CD4-positive, alpha-beta T cell treated with Interleukin-21 for 1 hour (primary cell): ENCODE measurements at regions not wholly inside any gene's neighbourhood (a gene's known extent, or its start where the extent isn't known, plus 50 kb on each side); places are given as distances from the start of the nearest gene placed in this dataset.

Source experiments
- DNase-seq: peaks from one replicate; pipeline ENCODE4 v3.0.0-alpha.2; 2020

DNA sequence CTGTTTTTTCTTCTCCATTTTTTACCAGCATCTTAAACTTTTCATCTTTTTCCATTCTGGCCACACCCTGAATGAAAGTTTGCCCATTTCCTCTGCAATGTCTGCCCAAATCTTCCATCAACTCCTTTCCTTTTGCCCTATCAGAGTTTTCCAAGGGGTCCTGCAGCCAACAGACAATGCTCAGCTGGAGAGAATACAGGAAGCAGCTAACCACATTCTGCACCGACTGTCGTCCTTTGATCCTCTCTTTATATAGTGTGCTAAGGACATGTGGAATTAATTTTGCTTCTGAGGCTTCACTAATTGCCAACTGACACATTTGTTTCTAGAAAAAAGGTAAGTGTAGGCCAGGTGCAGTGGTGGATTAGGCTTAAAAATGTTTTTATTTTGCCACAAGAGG lies 50.5 kb upstream of the DLX2 start:
- no peak for DNase-seq

DNA sequence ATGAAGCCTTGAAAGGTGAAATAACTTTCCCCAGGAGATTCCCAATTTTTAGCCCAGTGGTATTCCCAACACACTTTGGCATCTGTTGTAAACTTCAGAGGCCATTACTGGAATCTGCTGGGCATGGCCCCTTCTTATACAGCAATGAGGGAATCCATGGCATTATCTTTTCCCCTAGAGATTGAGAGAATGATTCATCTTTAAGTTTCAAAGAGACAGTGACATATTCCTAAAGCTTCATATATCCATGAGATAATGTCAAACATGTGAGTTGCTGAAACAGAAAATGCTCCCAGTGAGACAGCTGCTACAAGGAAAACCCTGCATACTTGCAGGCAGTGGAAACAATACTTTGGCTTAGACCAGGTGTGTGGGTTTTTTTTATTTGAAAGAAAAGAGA lies 51.1 kb upstream of the DLX2 start:
- DNase-seq = no peak

DNA sequence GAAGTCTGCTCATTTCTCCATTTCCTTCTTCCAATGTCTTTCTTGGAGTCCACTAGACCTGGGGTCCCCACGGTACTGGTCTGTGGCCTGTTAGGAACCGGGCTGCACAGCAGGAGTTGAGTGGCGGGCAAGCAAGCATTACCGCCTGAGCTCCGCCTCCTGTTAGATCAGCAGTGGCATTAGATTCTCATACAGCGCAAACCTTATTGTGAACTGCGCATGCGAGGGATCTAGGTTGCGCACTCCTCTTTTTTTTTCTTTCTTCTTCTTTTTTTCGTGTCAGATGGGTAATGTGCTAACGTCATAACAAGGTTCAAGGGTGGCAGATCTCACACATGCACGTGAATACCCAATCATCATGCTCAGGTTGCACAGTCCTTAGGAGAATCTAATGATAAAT lies 53.1 kb upstream of the DLX2 start:
- no peak for DNase-seq

DNA sequence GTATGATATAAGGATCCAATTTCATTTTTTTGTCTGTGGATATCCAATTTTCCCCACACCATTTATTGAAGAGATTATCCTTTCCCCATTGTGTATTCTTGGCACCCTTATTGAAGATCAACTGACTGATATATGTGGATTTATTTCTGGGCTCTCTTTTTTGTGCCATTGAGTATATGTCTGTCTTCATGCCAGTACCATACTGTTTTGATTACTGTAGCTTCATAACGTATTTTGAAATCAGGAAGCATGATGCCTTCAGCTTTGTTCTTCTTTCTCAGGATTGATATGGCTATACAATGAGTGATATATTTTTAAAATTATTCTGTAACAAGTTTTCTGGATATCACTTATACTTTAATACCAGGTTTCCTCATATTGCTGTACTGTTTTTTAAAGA lies 58.1 kb upstream of the DLX2 start:
- DNase-seq = no peak

DNA sequence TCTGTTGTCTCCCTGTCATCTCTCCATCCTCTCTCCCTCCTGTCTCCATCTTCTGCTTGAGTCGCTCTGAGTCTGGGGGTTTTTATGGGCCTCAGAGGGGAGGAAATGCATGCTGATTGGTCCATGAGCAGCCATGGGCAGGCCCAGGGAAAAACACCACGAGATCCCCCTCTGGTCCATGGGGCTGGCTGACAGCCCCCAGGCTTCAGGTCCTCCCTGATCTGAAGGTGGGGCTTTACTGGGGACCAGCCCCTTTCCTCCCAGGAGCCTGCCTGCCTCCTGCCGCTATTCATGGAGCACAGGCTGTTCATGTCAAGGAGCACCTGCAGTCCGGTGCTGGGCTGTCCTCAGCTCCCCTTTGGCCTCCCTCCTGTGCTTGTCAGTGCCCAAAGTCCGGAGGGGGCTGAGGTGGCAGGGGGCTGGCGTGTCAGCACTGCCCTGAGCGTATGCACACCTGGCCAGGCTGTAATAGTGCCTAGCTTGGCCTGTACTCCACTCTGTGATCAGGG lies 59.6 kb upstream of the DLX2 start:
- no peak for DNase-seq

DNA sequence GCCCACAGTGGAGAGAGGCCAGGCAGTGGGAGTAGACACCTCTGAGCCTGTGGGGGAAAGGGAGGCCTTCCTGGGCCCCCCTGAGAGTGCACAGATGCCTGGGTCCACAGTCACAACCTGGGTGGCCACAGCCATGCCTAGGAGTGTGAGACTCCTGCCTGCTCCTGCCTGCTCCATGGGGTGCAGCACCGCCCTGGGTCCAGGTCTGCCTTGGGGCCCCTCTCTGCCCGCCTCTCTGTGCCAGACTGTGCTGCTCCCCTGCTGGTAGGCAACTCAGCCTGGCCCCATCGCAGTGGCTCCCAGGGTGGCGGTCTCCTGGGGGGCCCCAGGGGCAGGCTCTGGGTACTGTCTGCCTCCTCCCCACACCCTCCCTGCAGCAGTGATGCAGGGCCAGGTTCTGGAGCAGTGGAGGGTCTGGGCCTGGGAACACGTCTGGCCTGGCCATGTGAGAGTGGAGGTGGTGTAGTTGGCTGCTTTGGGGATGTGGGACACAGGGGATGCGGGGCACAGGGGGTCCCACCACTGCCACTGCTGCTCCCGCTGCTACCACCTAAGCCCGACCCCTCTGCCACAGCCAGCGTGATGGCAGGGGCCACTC lies 60.1 kb upstream of the DLX2 start:
- DNase-seq = no peak

DNA sequence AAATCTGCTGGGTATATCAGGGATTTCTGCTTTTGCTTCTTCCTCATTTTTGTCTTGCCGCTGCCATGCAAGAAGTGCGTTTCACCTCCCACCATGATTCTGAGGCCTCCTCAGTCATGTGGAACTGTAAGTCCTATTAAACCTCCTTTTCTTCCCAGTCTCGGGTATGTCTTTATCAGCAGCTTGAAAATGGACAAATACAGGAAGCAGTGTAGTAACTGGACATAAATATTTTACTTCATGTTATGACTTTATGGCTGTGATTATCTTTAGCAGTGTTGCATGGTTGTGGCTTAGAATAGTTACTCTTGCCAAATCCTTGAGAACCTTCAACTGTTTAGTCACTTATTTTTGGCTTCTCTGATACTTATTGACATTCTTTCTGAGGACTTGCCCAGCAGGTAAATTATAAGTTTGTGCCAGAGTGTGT lies 66.2 kb upstream of the DLX2 start:
- DNase-seq = no peak

DNA sequence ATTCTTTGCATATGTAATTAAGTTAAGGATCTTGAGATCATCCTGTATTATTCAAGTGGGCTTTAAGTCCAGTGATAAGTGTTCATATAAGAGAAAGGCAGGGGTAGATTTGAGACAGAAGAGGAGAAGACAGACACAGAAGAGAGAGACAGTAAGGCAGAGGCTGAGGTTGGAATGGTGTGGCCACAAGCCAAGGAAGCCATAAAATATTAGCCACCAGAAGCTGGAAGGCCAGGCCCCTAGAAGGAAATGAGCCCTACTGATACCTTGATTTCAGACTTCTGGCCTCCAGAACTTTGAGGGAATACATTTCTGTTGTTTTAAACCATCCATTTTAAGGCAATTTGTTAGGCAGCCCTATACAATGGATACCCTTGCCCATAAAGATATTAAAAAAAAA lies 66.9 kb upstream of the DLX2 start:
- no peak for DNase-seq

DNA sequence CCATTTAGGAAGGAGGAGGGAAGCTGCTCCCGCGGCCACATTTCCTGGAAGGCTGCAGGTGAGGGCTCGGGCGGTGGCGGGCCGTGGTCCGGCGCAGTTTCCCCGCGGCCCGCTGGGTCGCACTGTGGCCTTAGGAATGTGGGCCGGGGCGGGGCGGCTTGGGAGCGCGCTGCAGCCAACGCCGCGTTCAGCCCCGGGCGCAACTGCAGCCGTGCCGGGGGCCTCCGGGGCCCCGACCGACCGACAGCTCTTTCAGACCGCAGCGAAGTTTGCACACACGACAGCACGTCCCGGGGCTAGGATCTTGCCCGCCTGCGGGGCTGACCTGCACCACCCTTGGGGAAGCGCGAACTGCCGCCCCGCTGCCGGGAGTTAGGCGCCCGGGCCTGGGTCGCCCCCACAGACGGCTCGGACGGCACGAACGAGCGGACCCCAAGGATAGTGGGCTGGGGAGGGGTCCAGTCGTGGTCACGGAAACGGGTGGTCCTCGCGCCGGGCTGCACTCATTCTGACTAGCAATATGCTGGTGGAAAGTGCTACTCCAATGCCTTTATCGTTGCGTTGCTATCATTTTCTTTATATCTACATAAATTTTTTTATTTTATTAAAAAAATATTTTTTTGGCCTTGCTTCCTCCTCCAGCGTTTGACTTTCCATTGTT lies 69.9 kb upstream of the DLX2 start:
- DNase-seq = peak; percentile 67

DNA sequence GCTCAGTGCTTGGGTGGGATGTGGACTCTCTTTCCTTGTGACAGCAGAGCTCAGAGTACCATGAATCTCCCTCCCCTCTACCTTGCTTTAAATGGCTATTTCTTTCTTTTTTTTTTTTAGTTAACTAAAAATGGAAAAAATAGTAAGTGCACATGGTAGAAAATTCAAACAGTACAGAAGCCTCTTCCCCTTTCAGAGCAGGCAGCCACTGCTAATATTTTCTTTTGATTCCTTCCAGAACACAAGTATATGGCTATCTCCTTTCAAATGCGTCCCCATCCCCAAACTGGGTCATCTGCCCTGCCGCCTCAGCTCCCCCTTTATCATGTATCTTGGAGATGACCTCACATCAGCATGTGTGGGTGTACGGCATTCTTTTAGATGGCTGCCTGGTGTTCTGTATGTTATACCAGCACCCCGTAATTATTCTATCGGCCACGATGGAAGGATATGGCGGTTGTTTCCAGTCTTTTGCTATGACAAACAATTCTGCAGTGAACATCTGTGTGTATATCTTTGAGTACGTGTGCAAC lies 70.5 kb upstream of the DLX2 start:
- DNase-seq = no peak

DNA sequence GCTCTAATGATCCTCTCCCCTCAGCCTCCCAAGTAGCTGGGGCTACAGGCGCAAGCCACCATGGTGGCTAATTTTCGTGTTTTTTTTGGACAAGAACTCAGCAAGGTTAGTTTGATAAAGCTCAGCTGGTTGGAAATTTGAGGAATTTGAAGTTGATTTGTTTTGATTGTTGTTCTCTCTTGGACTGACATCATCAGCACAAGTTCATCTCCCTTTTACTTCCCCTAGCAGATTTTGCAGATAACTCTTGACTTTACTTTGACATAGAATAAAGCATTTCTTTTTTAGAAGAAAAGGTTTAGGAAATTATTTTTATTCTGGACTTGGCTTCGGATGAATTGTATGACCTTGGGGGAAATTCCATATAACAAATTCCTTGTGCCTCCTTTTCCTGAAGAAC lies 74.9 kb upstream of the DLX2 start:
- DNase-seq = no peak

DNA sequence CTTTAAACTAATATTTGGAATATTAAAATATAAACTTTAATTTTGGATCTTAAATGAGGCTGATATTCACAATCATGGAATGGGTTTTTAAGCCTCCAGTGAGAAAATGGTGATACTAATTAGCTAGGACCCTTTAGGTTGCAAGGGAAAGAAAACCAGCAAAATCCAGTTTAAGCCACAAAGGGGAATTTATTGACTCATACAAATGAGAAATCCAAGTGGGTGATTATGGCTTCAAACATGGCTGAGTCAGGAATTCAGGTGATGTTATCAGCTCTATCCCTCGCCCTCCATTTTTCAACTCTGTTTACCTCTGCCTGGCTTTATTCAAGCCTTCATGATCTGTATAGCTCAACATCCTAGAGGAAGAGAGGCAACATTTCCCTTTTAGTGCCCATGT lies 75.3 kb upstream of the DLX2 start:
- DNase-seq = no peak

DNA sequence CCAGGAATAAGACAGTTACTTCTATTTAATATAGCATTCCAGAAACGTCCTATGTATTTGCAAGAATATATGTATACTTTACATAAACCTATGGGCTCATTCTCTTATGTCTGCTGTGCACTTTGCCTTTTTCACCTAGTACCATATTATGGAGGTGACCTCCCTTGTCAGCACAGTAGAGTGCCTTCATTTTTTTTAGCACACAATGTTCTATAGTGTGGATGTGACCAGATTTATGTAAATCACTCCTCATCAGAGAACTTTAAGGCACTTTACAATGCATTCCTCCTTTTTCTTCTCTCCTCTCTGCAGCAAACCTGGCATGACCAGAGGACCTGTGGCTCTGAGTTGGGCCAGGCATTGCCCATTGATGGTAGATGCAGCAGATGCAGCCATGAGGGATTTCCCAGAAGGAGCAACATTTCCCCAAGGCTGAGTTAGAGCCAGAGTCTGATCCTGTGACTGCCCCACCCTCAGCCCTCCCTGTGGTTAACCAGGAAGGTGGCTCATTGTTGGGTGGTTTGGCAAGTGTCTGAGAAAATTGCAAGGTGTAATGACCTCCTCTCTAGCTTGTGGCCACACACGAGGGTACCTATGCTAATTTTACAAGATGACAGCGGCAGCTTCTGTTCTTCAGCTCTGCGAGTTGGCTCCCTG lies 76.5 kb upstream of the DLX2 start:
- DNase-seq = peak; percentile 6

DNA sequence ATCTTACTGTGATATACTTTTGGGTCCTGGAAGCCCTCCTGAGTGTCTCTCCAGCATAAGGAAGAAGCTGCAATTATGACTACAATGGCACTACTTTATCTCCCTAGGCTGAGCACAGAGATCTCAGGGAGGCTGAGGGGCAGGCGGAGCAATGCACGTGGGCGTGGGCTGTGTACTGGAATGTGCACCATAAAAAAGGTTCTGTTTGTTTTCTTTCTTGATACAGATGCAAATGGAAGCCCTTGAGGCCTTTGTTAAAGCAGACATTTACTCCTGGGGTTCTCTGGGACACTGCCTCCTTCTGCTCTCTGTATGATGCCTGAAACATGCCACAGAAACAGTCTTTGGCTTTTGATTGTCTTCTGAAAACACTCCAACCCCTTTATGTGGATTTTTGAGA lies 79.1 kb upstream of the DLX2 start:
- no peak for DNase-seq

DNA sequence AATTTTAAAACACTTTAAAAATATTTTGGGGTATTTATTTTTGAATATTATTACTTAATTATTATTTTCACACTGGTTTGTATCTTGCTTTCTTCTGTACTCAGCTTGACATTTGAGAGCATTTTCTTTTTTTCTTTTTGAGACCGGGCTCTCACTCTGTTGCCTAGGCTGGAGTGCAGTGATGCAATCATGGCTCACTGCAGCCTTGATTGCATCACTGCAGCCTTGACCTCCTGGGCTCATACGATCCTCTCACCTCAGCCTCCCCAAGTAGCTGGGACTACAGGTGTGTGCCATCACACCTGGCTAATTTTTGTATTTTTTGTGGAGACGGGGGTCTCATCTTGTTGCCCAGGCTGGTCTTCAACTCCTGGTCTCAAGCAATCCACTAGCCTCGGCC lies 79.9 kb upstream of the DLX2 start:
- DNase-seq = no peak

DNA sequence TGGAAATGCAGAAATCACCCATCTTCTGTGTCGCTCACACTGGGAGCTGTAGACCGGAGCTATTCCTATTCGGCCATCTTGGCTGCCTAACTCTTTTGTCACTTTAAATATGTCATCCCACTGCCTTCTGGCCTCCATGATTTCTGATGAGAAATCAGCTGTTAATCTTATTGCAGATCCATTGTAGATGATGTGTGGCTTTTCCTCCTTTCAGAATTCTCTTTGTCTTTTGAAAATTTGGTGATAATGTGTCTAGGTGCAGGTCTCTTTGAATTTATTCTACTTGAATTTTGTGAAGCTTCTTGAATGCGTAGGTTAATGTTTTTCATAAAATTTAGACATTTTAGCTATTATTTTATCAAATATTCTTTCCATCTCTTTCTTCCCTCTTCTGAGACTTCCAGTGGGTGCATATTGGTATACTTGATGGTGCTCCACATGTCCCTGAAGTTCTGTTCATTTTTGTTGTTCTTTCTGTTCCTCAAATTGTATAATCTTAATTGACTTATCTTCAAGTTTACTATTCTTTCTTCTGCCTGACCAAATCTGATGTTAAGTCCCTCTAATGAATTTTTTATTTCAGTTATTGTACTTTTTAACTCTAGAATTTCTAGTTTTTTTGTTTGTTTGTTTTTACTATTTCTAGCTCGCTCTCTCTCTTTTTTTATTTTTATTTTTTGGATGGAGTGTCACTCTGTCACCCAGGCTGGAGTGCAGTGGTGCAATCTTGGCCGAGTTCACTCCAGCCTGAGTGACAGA lies 90.8 kb upstream of the DLX2 start:
- DNase-seq = no peak

DNA sequence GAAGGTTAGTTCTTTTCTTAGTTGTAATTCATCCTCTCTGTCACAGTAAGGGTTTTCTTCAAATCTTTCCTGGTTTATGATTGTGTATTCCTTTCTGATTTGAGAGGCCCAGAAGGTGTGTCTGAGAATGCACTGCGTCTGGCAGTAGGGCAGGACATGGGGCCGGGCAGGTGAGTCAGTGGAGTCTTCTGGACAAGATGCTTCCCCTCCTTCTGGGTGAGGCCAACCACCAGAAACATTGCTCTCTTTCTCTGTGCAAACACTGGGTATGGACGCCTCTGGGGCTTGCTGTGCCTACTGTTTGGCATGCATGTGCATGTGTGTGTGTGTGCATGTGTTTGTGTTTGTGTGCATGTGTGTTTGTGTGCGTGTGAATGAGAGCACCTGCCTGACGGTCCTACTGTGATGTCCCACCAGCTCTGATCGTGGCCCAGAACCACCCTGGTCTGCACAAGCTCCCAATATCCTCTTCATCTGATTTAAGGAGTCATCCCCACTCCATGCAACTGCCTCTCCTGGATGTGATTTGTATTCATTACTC lies 93.2 kb upstream of the DLX2 start:
- no peak for DNase-seq

DNA sequence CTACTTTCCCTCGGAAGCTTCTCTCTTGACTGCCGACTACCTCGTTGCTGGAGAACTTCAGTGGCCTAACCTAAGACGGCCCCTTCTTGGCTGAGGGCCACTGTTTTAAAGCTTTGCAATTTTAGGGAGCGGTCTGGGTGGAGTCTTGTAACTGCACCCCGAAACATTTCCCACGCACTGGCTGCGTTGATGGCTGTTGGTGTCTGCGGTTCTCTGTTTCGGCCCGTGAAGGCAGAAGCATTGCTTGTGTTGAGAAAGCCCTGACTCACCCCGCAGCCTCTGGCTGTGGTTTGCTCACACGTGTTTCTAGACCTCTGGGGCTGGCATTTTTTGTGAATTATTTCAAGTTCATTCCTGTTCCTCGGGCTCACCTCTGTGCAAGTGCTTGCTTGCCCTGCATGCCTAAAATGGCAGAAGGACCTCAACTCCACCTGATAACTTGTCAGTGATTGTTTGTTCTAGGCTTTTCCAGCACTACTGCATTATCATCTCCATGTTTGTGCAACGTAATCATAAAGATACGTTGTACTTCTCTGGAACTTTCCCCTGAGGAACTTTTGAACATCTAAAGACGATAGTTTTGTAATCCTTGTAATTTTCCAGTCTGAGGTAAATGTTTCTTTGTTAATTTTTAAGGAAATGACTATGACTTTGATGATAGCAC lies 94.2 kb upstream of the DLX2 start:
- no peak for DNase-seq

DNA sequence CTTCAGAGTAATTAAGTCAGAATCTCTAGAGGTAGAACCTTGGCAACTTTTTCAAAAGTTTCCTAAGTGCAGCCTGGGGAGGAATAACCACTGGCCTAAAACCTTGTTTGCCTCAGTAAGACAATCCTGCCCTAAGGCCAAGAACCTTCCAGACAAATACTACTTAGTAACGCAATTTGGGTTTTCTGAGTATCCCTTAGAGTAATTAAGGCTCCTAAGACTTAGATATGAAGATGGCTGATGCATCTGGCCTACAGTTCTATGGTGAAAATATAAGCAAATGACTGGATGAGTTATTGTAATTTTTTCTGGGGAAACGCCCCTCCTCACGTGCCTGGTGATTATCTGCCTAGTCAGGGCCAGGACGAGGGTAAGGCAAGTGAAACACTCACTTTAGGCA lies 95.7 kb upstream of the DLX2 start:
- DNase-seq = no peak

DNA sequence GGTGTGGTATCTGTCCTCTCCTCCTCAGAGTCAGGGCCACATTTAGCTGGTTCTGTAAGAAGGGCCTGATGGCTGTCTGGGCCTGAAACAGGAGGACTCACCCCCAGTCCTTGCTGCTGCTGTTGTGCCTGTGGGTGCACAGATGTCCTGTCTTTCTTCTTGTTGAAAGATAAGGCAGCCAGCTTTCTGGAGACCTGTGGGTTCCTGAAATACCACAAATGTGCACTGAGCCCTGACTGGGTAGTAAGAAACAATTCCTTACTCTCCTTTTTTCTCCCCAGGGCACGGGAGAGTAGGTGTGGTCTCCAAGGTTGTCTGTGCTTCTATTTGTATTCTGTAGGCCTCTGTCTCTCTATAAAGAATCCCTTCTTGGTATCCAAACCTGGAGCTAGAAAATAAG lies 96.2 kb upstream of the DLX2 start:
- DNase-seq = no peak

DNA sequence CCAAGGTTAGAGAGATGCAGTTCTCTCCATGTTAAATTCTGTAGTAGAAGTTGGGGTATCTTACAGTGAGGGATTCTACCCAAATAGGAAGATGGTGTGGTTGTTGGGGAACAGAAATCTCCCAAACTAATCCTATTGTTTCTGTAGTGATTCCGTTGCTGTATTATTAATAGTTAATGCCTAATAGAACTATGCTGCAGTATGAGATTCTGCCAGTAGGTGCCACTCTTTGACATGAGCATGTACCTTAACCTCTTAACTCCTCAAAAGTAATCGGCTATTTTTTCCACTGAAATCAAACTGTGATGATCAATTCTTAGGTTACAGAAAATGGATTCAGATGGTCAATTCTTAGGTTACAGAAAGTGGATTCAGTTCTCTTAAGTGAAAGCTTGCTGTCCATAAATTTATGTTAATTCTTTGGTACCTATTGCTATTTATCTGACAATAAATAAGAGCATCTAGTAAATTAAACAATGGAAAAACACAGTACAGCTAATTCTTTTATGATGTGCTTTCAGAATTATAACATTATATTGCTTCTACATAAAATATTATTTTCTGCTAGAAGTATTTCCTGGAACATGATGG lies 97.9 kb upstream of the DLX2 start:
- DNase-seq = peak; percentile 6

DNA sequence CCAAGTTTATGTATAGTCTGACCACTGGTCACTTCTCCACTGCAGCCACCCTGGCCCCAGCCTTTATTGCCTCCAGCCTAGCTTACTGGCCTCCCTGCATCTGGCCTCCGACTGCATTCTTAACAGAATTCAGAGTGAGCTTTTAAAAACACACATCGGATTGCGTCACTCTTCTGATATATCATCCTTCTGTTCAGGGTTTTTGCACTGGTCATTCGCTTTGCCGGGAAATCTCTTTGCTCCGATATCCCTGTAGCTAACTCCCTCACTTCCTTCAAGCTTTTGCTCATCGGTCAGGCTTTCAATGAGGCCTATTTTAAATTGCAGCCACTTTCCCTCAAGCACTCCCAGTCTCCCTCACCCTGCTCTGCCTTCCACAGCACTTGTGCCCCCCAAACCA lies 101.6 kb upstream of the DLX2 start:
- DNase-seq = no peak
